Sciatic nerve (tissue), 2 donors: ENCODE measurements at regions not wholly inside any gene's neighbourhood (a gene's known extent, or its start where the extent isn't known, plus 50 kb on each side); places are given as distances from the start of the nearest gene placed in this dataset.
"Not testable (repeated sequence)": the region's sequence is repeated elsewhere in the genome, so short reads cannot be mapped to it uniquely, and the experiment has no call there.

Experiments used
- ATAC-seq: fragments of 200-7000 bp; cut with Tn5 transposase; one replicate; pipeline ENCODE4 v1.9.1; 2020; ENCODE audit warnings: mild to moderate bottlenecking, moderate library complexity
- DNase-seq: peaks from one replicate; pipeline ENCODE4 v3.0.0-alpha.2; 2020; ENCODE audit warnings: low spot score
- intact Hi-C: fragments of 100-400 bp; cut with DNase I; formaldehyde crosslinking; loops from one replicate; pipeline ENCODE4 v1.14.2; 2022
- donor health status: DM: no; HTN: no; CAD: no.
- donor health status: DM: no; HTN: no; CAD: no.

GRCh38 chr5:3153906-3154305, 402.4 kb upstream of the IRX2 start:
- ATAC-seq: no peak
- DNase-seq: no peak
- intact Hi-C loops: no loop called here

GRCh38 chr5:3153226-3153858, 401.9 kb upstream of the IRX2 start:
- intact Hi-C loops: no loop called here
- ATAC-seq (no peak), DNase-seq (no peak)

- ATAC-seq (no peak), DNase-seq (no peak)
- intact Hi-C loops: no loop called here
Measured at GRCh38 chr5:3149899-3150298, 398.4 kb upstream of the IRX2 start.

- DNase-seq, ATAC-seq, intact Hi-C loops: not testable (repeated sequence)
Measured at GRCh38 chr5:3147405-3147804, 395.9 kb upstream of the IRX2 start.

- ATAC-seq (no peak), DNase-seq (no peak)
- intact Hi-C loops: no loop called here
Measured at GRCh38 chr5:3145641-3146040, 394.2 kb upstream of the IRX2 start.

- ATAC-seq: no peak
- intact Hi-C loops: no loop called here
- DNase-seq: no peak
Measured at GRCh38 chr5:3143382-3143781, 391.9 kb upstream of the IRX2 start.

GRCh38 chr5:3142261-3143027, 391.0 kb upstream of the IRX2 start:
- intact Hi-C loops: no loop called here
- no peak for ATAC-seq
- DNase-seq: no peak

- DNase-seq (no peak), ATAC-seq (no peak)
- intact Hi-C loops: no loop called here
Measured at GRCh38 chr5:3140117-3140516, 388.6 kb upstream of the IRX2 start.

- ATAC-seq: no peak
- DNase-seq: no peak
- intact Hi-C loops: no loop called here
Measured at GRCh38 chr5:3139499-3139931, 388.0 kb upstream of the IRX2 start.

GRCh38 chr5:3131161-3131560, 379.7 kb upstream of the IRX2 start:
- intact Hi-C loops: no loop called here
- ATAC-seq (no peak), DNase-seq (no peak)

GRCh38 chr5:3129252-3129651, 377.8 kb upstream of the IRX2 start:
- intact Hi-C loops: no loop called here
- DNase-seq (no peak), ATAC-seq (no peak)

- intact Hi-C loops: no loop called here
- ATAC-seq: no peak
- no peak for DNase-seq
Measured at GRCh38 chr5:3127423-3127911, 376.0 kb upstream of the IRX2 start.

- no peak for DNase-seq
- no peak for ATAC-seq
Measured at GRCh38 chr5:3126639-3127038, 375.2 kb upstream of the IRX2 start.

GRCh38 chr5:3124410-3124809, 372.9 kb upstream of the IRX2 start:
- no peak for ATAC-seq
- intact Hi-C loops: no loop called here
- DNase-seq: no peak

More at GRCh38 chr5:3126639-3127038, 375.2 kb upstream of the IRX2 start:
- intact Hi-C loops: no loop called here

- intact Hi-C loops: no loop called here
- no peak for DNase-seq
- ATAC-seq: no peak
Measured at GRCh38 chr5:3123763-3124157, 372.3 kb upstream of the IRX2 start.

- DNase-seq (no peak), ATAC-seq (no peak)
- intact Hi-C loops: no loop called here
Measured at GRCh38 chr5:3122985-3123762, 371.7 kb upstream of the IRX2 start.

- DNase-seq (no peak), ATAC-seq (no peak)
- intact Hi-C loops: no loop called here
Measured at GRCh38 chr5:3122216-3122615, 370.7 kb upstream of the IRX2 start.

GRCh38 chr5:3121813-3122212, 370.3 kb upstream of the IRX2 start:
- intact Hi-C loops: no loop called here
- DNase-seq: no peak
- ATAC-seq: no peak

- ATAC-seq (no peak), DNase-seq (no peak)
- intact Hi-C loops: no loop called here
Measured at GRCh38 chr5:3120028-3120427, 368.6 kb upstream of the IRX2 start.

- ATAC-seq (no peak), DNase-seq (no peak)
- intact Hi-C loops: no loop called here
Measured at GRCh38 chr5:3119435-3119834, 368.0 kb upstream of the IRX2 start.
